ENCODE measurements at regions not wholly inside any gene's neighbourhood (a gene's known extent, or its start where the extent isn't known, plus 50 kb on each side); places are given as distances from the start of the nearest gene placed in this dataset.

- H3K36me3 ChIP-seq (replicated peaks; ENCODE audit: low read depth, low read length) = no peaks in the 10 kb centered on the region
- no peak overlapping the region for H3K27ac ChIP-seq (ENCODE audit: low read length)
- no peaks in the 10 kb centered on the region for H3K79me2 ChIP-seq (ENCODE audit: low read length)
- H3K4me1 ChIP-seq (ENCODE audit: low read length) = no peaks in the 10 kb centered on the region
- TF ChIP-seq EZH2phosphoT487 (IDR thresholded peaks at IDR 0.05; ENCODE audit: low read depth) = no peak
- no peak for TF ChIP-seq CTCF (IDR thresholded peaks at IDR 0.05; ENCODE audit: low read depth, low read length)
- no peak overlapping the region for H2AFZ ChIP-seq (ENCODE audit: low read depth, low read length)
- H3K9me3 ChIP-seq (ENCODE audit: insufficient read depth, low read length) = no peaks in the 10 kb centered on the region
- H4K20me1 ChIP-seq (ENCODE audit: insufficient read depth, low read length) = no peaks in the 10 kb centered on the region
- no peak overlapping the region for H3K4me3 ChIP-seq (ENCODE audit: low read length)
- no peak overlapping the region for H3K9ac ChIP-seq (ENCODE audit: low read length)
- H3K4me2 ChIP-seq (ENCODE audit: low read length) = no peak overlapping the region
- H3K27me3 ChIP-seq (ENCODE audit: low read depth, low read length) = no peaks in the 10 kb centered on the region
Measured at GRCh38 chr1:164131949-164132348, 427.0 kb upstream of the PBX1 start.

GRCh38 chr1:164137273-164137925 is 421.6 kb upstream of the PBX1 start:
- H4K20me1 ChIP-seq (ENCODE audit: insufficient read depth, low read length) = no peaks in the 10 kb centered on the region
- H3K36me3 ChIP-seq (replicated peaks; ENCODE audit: low read depth, low read length) = no peaks in the 10 kb centered on the region
- no peak overlapping the region for H3K4me3 ChIP-seq (ENCODE audit: low read length)
- H2AFZ ChIP-seq (ENCODE audit: low read depth, low read length) = no peak overlapping the region
- no peaks in the 10 kb centered on the region for H3K79me2 ChIP-seq (ENCODE audit: low read length)
- H3K27ac ChIP-seq (ENCODE audit: low read length) = no peak overlapping the region
- H3K9me3 ChIP-seq (ENCODE audit: insufficient read depth, low read length) = no peaks in the 10 kb centered on the region
- H3K4me2 ChIP-seq (ENCODE audit: low read length) = no peak overlapping the region
- TF ChIP-seq CTCF (IDR thresholded peaks at IDR 0.05; ENCODE audit: low read depth, low read length) (no peak), EZH2phosphoT487 (IDR thresholded peaks at IDR 0.05; ENCODE audit: low read depth) (no peak)
- H3K4me1 ChIP-seq (ENCODE audit: low read length) = no peaks in the 10 kb centered on the region
- no peaks in the 10 kb centered on the region for H3K27me3 ChIP-seq (ENCODE audit: low read depth, low read length)
- H3K9ac ChIP-seq (ENCODE audit: low read length) = no peak overlapping the region

GRCh38 chr1:164141797-164142196 is 417.2 kb upstream of the PBX1 start:
- no peaks in the 10 kb centered on the region for H4K20me1 ChIP-seq (ENCODE audit: insufficient read depth, low read length)
- H3K79me2 ChIP-seq (ENCODE audit: low read length) = no peaks in the 10 kb centered on the region
- no peaks in the 10 kb centered on the region for H3K36me3 ChIP-seq (replicated peaks; ENCODE audit: low read depth, low read length)
- H3K27me3 ChIP-seq (ENCODE audit: low read depth, low read length) = no peaks in the 10 kb centered on the region
- H3K4me3 ChIP-seq (ENCODE audit: low read length) = no peak overlapping the region
- H3K9ac ChIP-seq (ENCODE audit: low read length) = no peak overlapping the region
- H3K27ac ChIP-seq (ENCODE audit: low read length) = no peak overlapping the region
- no peaks in the 10 kb centered on the region for H3K9me3 ChIP-seq (ENCODE audit: insufficient read depth, low read length)
- TF ChIP-seq EZH2phosphoT487 (IDR thresholded peaks at IDR 0.05; ENCODE audit: low read depth) (no peak), CTCF (IDR thresholded peaks at IDR 0.05; ENCODE audit: low read depth, low read length) (no peak)
- H3K4me1 ChIP-seq (ENCODE audit: low read length) = no peaks in the 10 kb centered on the region
- H3K4me2 ChIP-seq (ENCODE audit: low read length) = no peak overlapping the region
- no peak overlapping the region for H2AFZ ChIP-seq (ENCODE audit: low read depth, low read length)

- H3K27ac ChIP-seq (ENCODE audit: low read length) = no peak overlapping the region
- TF ChIP-seq CTCF (IDR thresholded peaks at IDR 0.05; ENCODE audit: low read depth, low read length) (no peak), EZH2phosphoT487 (IDR thresholded peaks at IDR 0.05; ENCODE audit: low read depth) (no peak)
- H3K4me1 ChIP-seq (ENCODE audit: low read length) = no peaks in the 10 kb centered on the region
- H3K27me3 ChIP-seq (ENCODE audit: low read depth, low read length) = no peaks in the 10 kb centered on the region
- H3K36me3 ChIP-seq (replicated peaks; ENCODE audit: low read depth, low read length) = no peaks in the 10 kb centered on the region
- H4K20me1 ChIP-seq (ENCODE audit: insufficient read depth, low read length) = no peaks in the 10 kb centered on the region
- no peaks in the 10 kb centered on the region for H3K9me3 ChIP-seq (ENCODE audit: insufficient read depth, low read length)
- H3K4me2 ChIP-seq (ENCODE audit: low read length) = no peak overlapping the region
- H3K79me2 ChIP-seq (ENCODE audit: low read length) = no peaks in the 10 kb centered on the region
- no peak overlapping the region for H3K4me3 ChIP-seq (ENCODE audit: low read length)
- no peak overlapping the region for H3K9ac ChIP-seq (ENCODE audit: low read length)
- no peak overlapping the region for H2AFZ ChIP-seq (ENCODE audit: low read depth, low read length)
Measured at GRCh38 chr1:164154622-164155021, 404.4 kb upstream of the PBX1 start.
